ENCODE measurements at regions not wholly inside any gene's neighbourhood (a gene's known extent, or its start where the extent isn't known, plus 50 kb on each side); places are given as distances from the start of the nearest gene placed in this dataset.

GRCh38 chr15:62866366-62866765 is 176.2 kb upstream of the TPM1 start:
- TF ChIP-seq CTCF (conservative IDR thresholded peaks at IDR 0.05) (no peak), EZH2 (IDR thresholded peaks at IDR 0.05; ENCODE audit: low read depth) (no peak)
